ENCODE measurements at regions not wholly inside any gene's neighbourhood (a gene's known extent, or its start where the extent isn't known, plus 50 kb on each side); places are given as distances from the start of the nearest gene placed in this dataset.
"Not testable (repeated sequence)": the region's sequence is repeated elsewhere in the genome, so short reads cannot be mapped to it uniquely, and the experiment has no call there.

- H3K4me1 ChIP-seq (ENCODE audit: control insufficient read depth in 1 of 2, insufficient read depth in 2 of 2, low read length in 2 of 2) = no peaks in the 10 kb centered on the region
- no peak overlapping the region for H2AK5ac ChIP-seq (ENCODE audit: low read length)
- H3K27ac ChIP-seq (ENCODE audit: low read depth, low read length) = no peak overlapping the region
- no peak overlapping the region for H3K4me3 ChIP-seq (ENCODE audit: low read depth, low read length)
- H2BK12ac ChIP-seq (ENCODE audit: low read length) = no peak overlapping the region
- H3K14ac ChIP-seq (ENCODE audit: low read length) = no peak overlapping the region
- H4K8ac ChIP-seq (ENCODE audit: low read depth, low read length) = no peak overlapping the region
- H3K9ac ChIP-seq (ENCODE audit: low read length) = no peak overlapping the region
- no peak overlapping the region for H3K4ac ChIP-seq (ENCODE audit: low read depth, low read length)
- H3K36me3 ChIP-seq (ENCODE audit: control insufficient read depth in 1 of 2, insufficient read depth in 2 of 2, low read length in 2 of 2) = no peaks in the 10 kb centered on the region
- no peaks in the 10 kb centered on the region for H3K79me1 ChIP-seq (ENCODE audit: low read length)
- no peak for DNase-seq
- H3K27me3 ChIP-seq (ENCODE audit: insufficient read depth, low read length) = no peaks in the 10 kb centered on the region
- no peak overlapping the region for H2BK120ac ChIP-seq (ENCODE audit: insufficient read depth, low read length, poor library complexity)
- H3K9me3 ChIP-seq (ENCODE audit: insufficient read depth, low read depth, low read length) = no peaks in the 10 kb centered on the region
- no peak overlapping the region for H3K4me2 ChIP-seq (ENCODE audit: low read length)
- H3K79me2 ChIP-seq (ENCODE audit: control insufficient read depth, insufficient read depth, low read length, poor library complexity) = no peaks in the 10 kb centered on the region
- H4K12ac ChIP-seq (ENCODE audit: low read depth, low read length) = no peak overlapping the region
- H2BK5ac ChIP-seq (ENCODE audit: low read depth, low read length, poor library complexity) = no peak overlapping the region
- no peak overlapping the region for H3K18ac ChIP-seq (ENCODE audit: low read length)
- WGBS (ENCODE audit: extremely low coverage, insufficient coverage, insufficient read length) = no CpG with 5 or more reads among the region's 2 CpGs
- H4K91ac ChIP-seq (ENCODE audit: low read depth, low read length) = no peak overlapping the region
- H3K23ac ChIP-seq (ENCODE audit: low read length) = no peak overlapping the region
- no peak overlapping the region for H2AFZ ChIP-seq (ENCODE audit: insufficient read depth, low read length, poor library complexity)
Measured at GRCh38 chr5:163260471-163260870, 176.9 kb upstream of the CCNG1 start.

GRCh38 chr5:163260961-163261360 lies 176.4 kb upstream of the CCNG1 start:
- Histone ChIP-seq H3K9ac (ENCODE audit: low read length) (no peak overlapping the region), H4K91ac (ENCODE audit: low read depth, low read length) (no peak overlapping the region), H3K4me2 (ENCODE audit: low read length) (no peak overlapping the region), H3K9me3 (ENCODE audit: insufficient read depth, low read depth, low read length) (no peaks in the 10 kb centered on the region), H2AK5ac (ENCODE audit: low read length) (no peak overlapping the region), H3K27ac (ENCODE audit: low read depth, low read length) (no peak overlapping the region), H3K23ac (ENCODE audit: low read length) (no peak overlapping the region), H3K27me3 (ENCODE audit: insufficient read depth, low read length) (no peaks in the 10 kb centered on the region), H3K4me1 (ENCODE audit: control insufficient read depth in 1 of 2, insufficient read depth in 2 of 2, low read length in 2 of 2) (no peaks in the 10 kb centered on the region), H3K4me3 (ENCODE audit: low read depth, low read length) (no peak overlapping the region), H4K12ac (ENCODE audit: low read depth, low read length) (no peak overlapping the region), H3K79me2 (ENCODE audit: control insufficient read depth, insufficient read depth, low read length, poor library complexity) (no peaks in the 10 kb centered on the region), H2BK120ac (ENCODE audit: insufficient read depth, low read length, poor library complexity) (no peak overlapping the region), H3K14ac (ENCODE audit: low read length) (no peak overlapping the region), H3K18ac (ENCODE audit: low read length) (no peak overlapping the region), H2BK5ac (ENCODE audit: low read depth, low read length, poor library complexity) (no peak overlapping the region), H3K79me1 (ENCODE audit: low read length) (no peaks in the 10 kb centered on the region), H2BK12ac (ENCODE audit: low read length) (no peak overlapping the region), H3K4ac (ENCODE audit: low read depth, low read length) (no peak overlapping the region), H2AFZ (ENCODE audit: insufficient read depth, low read length, poor library complexity) (no peak overlapping the region), H3K36me3 (ENCODE audit: control insufficient read depth in 1 of 2, insufficient read depth in 2 of 2, low read length in 2 of 2) (no peaks in the 10 kb centered on the region), H4K8ac (ENCODE audit: low read depth, low read length) (no peak overlapping the region)
- WGBS (ENCODE audit: extremely low coverage, insufficient coverage, insufficient read length) = no CpG with 5 or more reads among the region's 1 CpG
- no peak for DNase-seq

GRCh38 chr5:163261647-163262269 lies 175.6 kb upstream of the CCNG1 start:
- no peak overlapping the region for H2BK12ac ChIP-seq (ENCODE audit: low read length)
- no peaks in the 10 kb centered on the region for H3K79me2 ChIP-seq (ENCODE audit: control insufficient read depth, insufficient read depth, low read length, poor library complexity)
- H3K4me1 ChIP-seq (ENCODE audit: control insufficient read depth in 1 of 2, insufficient read depth in 2 of 2, low read length in 2 of 2) = no peaks in the 10 kb centered on the region
- no peak overlapping the region for H2BK5ac ChIP-seq (ENCODE audit: low read depth, low read length, poor library complexity)
- no peak overlapping the region for H3K4ac ChIP-seq (ENCODE audit: low read depth, low read length)
- no peak overlapping the region for H3K18ac ChIP-seq (ENCODE audit: low read length)
- no peak overlapping the region for H4K12ac ChIP-seq (ENCODE audit: low read depth, low read length)
- no peak overlapping the region for H3K23ac ChIP-seq (ENCODE audit: low read length)
- no peak overlapping the region for H3K14ac ChIP-seq (ENCODE audit: low read length)
- H2AK5ac ChIP-seq (ENCODE audit: low read length) = no peak overlapping the region
- no CpG with 5 or more reads among the region's 5 CpGs for WGBS (ENCODE audit: extremely low coverage, insufficient coverage, insufficient read length)
- H4K91ac ChIP-seq (ENCODE audit: low read depth, low read length) = no peak overlapping the region
- H3K4me2 ChIP-seq (ENCODE audit: low read length) = no peak overlapping the region
- H4K8ac ChIP-seq (ENCODE audit: low read depth, low read length) = no peak overlapping the region
- no peak overlapping the region for H3K4me3 ChIP-seq (ENCODE audit: low read depth, low read length)
- H2AFZ ChIP-seq (ENCODE audit: insufficient read depth, low read length, poor library complexity) = no peak overlapping the region
- H3K27ac ChIP-seq (ENCODE audit: low read depth, low read length) = no peak overlapping the region
- no peaks in the 10 kb centered on the region for H3K27me3 ChIP-seq (ENCODE audit: insufficient read depth, low read length)
- no peaks in the 10 kb centered on the region for H3K36me3 ChIP-seq (ENCODE audit: control insufficient read depth in 1 of 2, insufficient read depth in 2 of 2, low read length in 2 of 2)
- no peaks in the 10 kb centered on the region for H3K79me1 ChIP-seq (ENCODE audit: low read length)
- no peak for DNase-seq
- no peak overlapping the region for H3K9ac ChIP-seq (ENCODE audit: low read length)
- no peaks in the 10 kb centered on the region for H3K9me3 ChIP-seq (ENCODE audit: insufficient read depth, low read depth, low read length)
- no peak overlapping the region for H2BK120ac ChIP-seq (ENCODE audit: insufficient read depth, low read length, poor library complexity)

- WGBS (ENCODE audit: extremely low coverage, insufficient coverage, insufficient read length) = no CpG with 5 or more reads among the region's 5 CpGs
- not testable (repeated sequence) for H3K23ac ChIP-seq (ENCODE audit: low read length); H2BK12ac ChIP-seq (ENCODE audit: low read length)
Measured at GRCh38 chr5:163266249-163266648, 171.1 kb upstream of the CCNG1 start.

More at GRCh38 chr5:163266249-163266648, 171.1 kb upstream of the CCNG1 start:
- H2BK120ac ChIP-seq (ENCODE audit: insufficient read depth, low read length, poor library complexity); H2AFZ ChIP-seq (ENCODE audit: insufficient read depth, low read length, poor library complexity); H2AK5ac ChIP-seq (ENCODE audit: low read length); H3K79me1 ChIP-seq (ENCODE audit: low read length); H3K27ac ChIP-seq (ENCODE audit: low read depth, low read length); DNase-seq; H4K8ac ChIP-seq (ENCODE audit: low read depth, low read length); H3K9me3 ChIP-seq (ENCODE audit: insufficient read depth, low read depth, low read length); H3K27me3 ChIP-seq (ENCODE audit: insufficient read depth, low read length); H3K4me2 ChIP-seq (ENCODE audit: low read length); H3K4me3 ChIP-seq (ENCODE audit: low read depth, low read length); H3K18ac ChIP-seq (ENCODE audit: low read length); H3K36me3 ChIP-seq (ENCODE audit: control insufficient read depth in 1 of 2, insufficient read depth in 2 of 2, low read length in 2 of 2); H3K14ac ChIP-seq (ENCODE audit: low read length); H2BK5ac ChIP-seq (ENCODE audit: low read depth, low read length, poor library complexity); H3K4me1 ChIP-seq (ENCODE audit: control insufficient read depth in 1 of 2, insufficient read depth in 2 of 2, low read length in 2 of 2); H4K12ac ChIP-seq (ENCODE audit: low read depth, low read length); H3K4ac ChIP-seq (ENCODE audit: low read depth, low read length); H3K9ac ChIP-seq (ENCODE audit: low read length); H3K79me2 ChIP-seq (ENCODE audit: control insufficient read depth, insufficient read depth, low read length, poor library complexity); H4K91ac ChIP-seq (ENCODE audit: low read depth, low read length): not testable (repeated sequence)
